NCI-H1436 treated with DMSO at 0.1 percent for 48 hours (cell line): ENCODE measurements at regions not wholly inside any gene's neighbourhood (a gene's known extent, or its start where the extent isn't known, plus 50 kb on each side); places are given as distances from the start of the nearest gene placed in this dataset.

ENCODE experiments used
- DNase-seq: peaks from one replicate; lab custom pipeline; 2025; lab: John Stamatoyannopoulos, UW

DNA sequence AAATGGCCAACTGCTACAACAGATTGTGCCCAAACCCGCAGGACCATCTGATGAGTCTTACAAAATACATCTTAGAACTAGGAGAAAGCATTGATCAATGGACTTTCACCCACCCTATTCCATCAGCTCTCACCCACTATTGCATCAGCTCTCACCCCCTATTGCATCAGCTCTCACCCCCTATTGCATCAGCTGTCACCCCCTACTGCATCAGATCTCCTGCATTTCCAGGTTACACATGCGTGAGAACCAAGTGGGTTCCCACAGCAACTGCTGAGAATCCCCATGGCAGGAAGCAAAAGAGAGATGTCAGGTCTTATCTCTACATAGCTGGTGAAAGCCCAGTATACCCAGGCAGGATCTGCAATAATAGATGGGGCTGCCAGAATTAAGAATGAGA, 533.5 kb downstream of the LTN1 start:
- DNase-seq, result no peak

DNA sequence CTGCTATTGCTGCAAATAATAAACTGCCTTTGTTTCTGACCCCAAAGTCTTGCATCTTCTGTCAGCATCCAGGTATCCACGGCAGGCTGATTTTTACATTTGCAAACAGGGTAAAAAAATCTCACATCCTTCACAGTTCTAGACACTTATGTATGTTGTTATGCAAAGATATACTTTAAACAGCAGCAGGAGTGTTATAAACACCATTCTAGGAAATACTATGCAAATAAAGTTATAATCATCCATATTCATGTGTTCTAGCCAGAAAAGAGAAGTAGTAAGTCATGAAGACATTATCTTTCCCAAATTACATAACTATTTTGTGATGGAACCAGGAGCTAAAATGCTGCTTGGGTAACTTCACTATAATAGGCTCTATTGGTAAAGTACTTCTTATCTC, 534.2 kb downstream of the LTN1 start:
- DNase-seq, result no peak

GRCh38 chr21:28455253-28455600, 537.5 kb downstream of the LTN1 start:
- DNase-seq, result no peak

- DNase-seq, result no peak
Observed at GRCh38 chr21:28454564-28455252, 538.0 kb downstream of the LTN1 start.

DNA sequence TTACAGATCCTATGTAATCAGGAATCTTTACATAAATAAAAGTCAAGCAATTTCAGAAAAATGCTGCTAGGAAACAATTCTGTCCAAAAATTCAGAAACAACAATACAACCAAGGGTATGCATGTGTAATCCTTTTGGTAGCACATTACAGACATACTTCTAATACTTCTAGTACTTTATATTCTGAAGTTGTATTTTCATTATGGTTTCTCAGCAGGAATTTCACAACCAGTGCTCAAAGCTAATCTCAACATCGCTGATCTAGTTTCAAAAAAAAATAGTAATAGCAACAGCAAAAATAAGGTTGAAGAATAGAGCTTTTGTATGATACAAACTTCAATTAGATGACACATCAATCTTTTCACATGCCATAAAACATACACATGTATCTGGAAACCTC, 545.2 kb downstream of the LTN1 start:
- DNase-seq, result no peak

GRCh38 chr21:28445141-28445830, 547.4 kb downstream of the LTN1 start:
- DNase-seq, result no peak

- DNase-seq, result no peak
Observed at GRCh38 chr21:28444557-28444956, 548.1 kb downstream of the LTN1 start.

GRCh38 chr21:28444111-28444510, 548.6 kb downstream of the LTN1 start:
- no peak for DNase-seq

DNA sequence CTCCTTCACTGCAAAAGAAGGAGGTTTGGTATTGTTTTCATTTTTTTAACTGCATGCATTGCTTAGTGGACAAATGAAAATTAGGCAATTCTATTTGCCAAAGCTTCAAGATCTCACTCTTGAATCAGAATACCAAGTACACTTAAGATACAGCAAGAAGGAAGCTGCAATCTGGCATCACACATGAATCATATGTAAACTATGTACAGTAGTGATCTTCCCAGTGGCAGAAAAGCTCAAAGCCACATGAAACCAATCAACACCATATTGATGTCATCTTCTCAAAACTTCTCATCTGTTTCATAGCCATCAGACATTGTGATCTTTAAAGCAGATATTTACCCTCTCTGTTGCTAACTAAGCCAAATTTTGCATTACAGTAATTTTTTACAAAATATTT, 550.1 kb downstream of the LTN1 start:
- no peak for DNase-seq

- DNase-seq, result no peak
Observed at GRCh38 chr21:28442085-28442484, 550.6 kb downstream of the LTN1 start.

DNA sequence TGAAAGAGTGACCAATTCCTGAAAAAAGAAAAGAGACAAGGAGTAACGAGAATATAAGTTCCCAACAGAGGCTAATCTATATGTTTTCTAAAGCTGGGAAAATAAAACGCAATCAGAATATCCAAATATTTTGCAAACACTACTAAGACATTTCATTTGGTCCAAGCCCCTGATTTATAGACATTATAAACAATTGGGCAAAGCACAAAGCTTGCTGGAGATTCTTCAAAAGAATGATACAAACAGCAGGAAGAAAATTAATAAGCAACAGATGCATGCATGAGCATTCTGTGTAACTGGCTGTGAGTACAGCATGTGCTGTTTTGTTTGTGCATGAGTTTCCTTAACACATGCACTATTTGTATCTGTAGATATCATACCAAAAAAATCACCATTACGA, 552.9 kb downstream of the LTN1 start:
- no peak for DNase-seq

DNA sequence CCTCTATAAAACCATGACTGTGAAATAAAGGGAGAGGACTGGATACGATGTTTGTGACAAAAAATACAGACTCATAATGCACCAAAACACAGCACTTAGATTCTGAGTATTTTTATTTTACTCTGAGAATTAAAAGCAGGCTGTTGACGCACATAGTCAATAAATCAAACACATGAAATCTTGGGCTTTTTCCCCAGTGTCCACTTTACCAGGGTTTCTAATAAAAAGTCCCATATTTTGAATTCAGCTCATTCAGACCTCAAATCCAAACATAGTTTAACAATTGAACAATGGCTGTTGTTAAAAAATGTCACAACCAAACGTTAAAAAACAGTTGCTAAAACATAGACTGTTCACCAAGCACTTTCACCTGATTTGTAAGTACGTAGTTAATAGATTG, 553.4 kb downstream of the LTN1 start:
- DNase-seq, result no peak

DNA sequence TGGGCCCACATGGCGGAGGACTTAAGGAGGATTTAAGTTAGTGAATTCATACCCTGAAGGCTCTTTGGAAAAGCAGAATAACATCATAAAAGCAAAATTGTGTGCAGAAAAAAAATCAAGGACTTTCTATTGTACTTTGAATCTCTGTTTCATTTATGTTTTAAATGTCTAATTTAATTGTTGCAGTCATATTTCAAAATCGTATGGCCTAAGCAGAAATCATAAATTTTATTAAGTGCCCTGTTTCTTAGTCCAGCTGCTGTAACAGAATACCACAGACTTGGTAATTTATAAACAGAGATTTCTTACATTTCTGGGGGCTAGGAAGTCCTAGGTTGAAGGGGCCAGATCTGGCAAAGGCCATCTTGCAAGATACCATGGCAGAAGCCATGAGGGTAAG, 555.6 kb downstream of the LTN1 start:
- no peak for DNase-seq

DNA sequence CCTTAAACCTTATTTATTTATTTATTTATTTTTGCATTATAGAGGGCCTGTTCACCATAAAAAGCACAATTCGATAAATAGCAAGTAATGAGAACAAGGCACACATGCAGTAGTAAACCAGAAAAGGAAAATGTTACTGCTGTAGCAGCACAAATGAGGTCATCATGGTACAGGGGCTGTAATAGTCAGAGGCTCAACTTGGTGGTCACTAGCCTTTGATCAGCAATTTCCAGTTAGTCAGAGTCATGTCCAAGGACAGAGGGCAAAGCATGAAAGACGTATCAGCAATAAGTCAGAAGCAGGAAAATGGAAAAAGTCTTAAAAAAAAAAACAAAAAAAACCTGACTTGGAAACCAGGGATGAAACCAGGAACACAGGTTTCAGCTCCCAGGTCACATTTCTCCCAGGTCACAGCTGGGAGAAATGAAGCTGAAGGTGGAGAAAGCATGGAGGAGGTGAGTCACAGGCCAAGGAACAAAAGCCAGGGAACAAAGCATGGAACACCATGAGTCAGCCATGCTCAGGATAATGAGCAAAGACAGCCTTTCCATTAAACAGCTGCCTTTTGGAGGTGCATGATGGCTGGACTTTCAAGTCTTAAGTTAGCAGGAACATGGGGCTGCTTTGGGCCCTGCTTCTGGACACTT, 556.3 kb downstream of the LTN1 start:
- DNase-seq, result no peak

DNA sequence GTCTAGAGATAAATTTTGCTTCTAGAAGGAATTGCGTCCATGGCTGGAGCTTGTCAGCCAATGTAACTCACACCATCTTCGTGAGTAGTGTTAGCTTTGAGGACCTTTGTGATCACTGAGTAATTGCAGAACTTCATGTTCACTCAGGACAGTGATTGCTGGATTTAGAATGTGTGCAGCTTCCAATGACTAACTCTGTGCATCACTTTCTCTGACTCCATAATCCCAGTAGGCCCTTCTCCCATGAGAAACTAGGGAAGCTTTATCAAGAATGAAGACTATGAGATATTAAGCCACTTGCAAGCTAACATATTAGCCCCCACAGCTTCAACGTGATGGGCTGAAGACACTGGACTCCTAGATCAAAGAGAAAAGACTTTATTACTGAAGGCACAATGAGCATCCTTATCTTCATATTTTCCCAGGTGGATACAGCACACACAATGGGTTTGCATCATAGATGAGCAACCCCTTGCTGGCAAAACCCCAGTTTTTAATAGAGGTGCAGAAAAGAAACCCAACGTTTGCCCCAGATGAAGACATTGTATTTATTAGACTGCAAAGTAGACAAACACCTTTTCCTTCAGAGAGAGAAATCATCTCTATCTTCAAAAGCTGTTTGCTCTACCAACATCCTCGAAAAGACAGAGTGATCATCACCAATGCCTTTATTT, 561.0 kb downstream of the LTN1 start:
- DNase-seq, result no peak

DNA sequence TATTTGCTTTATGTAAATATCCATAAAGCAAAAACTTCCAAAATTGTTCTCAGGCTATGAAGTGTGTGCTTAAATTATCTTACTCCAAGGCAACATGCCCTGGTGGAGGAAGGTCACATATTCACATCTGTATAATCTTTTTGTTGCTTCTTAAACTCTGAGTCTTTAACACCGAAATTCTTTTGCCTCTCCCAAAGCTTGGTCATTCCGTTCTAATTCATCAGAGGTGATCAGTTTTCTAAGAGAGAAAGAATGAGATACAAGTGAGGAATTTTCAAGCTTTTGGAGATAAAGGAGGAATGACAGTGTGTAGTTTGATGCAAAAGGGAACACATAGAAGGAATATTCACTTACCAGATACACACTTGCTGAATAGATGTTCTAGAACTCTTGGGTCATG, 561.7 kb downstream of the LTN1 start:
- DNase-seq, result no peak

GRCh38 chr21:28429161-28429560, 563.5 kb downstream of the LTN1 start:
- DNase-seq, result no peak

GRCh38 chr21:28427394-28428022, 565.2 kb downstream of the LTN1 start:
- DNase-seq, result no peak

DNA sequence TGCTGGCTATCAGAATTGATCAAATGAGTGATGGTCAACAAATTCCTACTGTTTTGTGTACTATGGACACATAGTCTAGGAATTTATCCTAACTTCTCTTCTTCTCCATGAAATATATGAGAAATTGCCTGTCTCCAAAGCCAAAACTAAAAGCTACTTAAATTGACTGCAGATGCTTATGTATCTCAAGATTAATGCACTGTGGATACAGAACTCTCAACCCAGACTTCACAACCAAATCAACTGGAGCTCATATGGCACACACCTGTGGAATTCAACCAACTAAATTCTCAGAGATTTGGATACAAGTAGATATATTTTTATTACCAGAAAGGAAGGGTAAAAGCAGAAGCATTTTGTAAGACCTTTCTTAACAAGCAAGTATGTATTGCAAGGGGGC, 566.1 kb downstream of the LTN1 start:
- DNase-seq, result no peak

DNA sequence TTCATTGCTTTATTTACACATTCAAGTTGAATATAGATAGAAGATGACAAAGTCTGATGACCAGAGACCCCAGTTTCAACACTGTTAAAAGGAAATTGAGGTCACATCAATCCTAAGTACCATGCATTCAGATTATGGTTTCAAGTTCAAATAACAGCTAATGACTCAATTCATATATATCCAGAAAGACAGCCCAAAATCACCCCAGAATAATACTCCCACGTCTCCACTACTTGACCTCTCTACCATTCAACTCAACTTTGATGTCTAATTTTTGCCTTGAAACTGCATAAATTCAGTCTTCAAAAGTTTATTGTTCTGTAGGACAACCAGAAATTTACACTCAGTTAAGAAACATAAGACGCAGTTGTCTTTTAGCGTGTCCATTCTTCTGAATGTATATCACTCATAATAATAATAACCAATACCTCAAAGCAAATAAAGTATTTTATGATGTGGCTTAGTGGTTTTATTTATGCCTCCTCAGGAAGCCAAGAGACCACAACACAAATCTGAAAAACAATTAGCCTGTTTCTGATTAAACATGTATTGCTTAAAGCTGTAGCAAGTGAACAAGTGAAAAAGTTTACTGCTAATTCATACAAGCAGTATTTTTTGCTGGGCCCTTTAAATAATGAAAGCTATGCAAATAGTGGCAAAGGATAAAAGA, 569.0 kb downstream of the LTN1 start:
- no peak for DNase-seq

GRCh38 chr21:28421716-28422524, 570.8 kb downstream of the LTN1 start:
- DNase-seq, result no peak
